IMR-90 (cell line): ENCODE measurements at regions not wholly inside any gene's neighbourhood (a gene's known extent, or its start where the extent isn't known, plus 50 kb on each side); places are given as distances from the start of the nearest gene placed in this dataset.

Source experiments
- ATAC-seq: fragments of 200-7000 bp; cut with Tn5 transposase; 2 replicates; pipeline ENCODE4 v1.9.1; 2020; ENCODE audit warnings: low read depth, mild to moderate bottlenecking, moderate library complexity
- BruUV-seq: library from RNA; stranded (reverse); fragments of 400-500 nt; replicated peaks from 2 replicates; lab custom pipeline; 2021; lab: Mats Ljungman, UMichigan
- CTCF ChIA-PET: fragments of 300-600 bp; formaldehyde crosslinking; extraction: SDS; loops from one replicate; lab custom pipeline; 2021; ENCODE audit warnings: antibody characterized with exemption; lab: Yijun Ruan, JAX
- POLR2A ChIA-PET: fragments of 300-600 bp; sonication (Branson Sonifier 250); formaldehyde crosslinking; loops from one replicate; lab custom pipeline; 2022; ENCODE audit warnings: antibody characterized with exemption; ENCODE audit not compliant: unreplicated experiment; lab: Charles Lee
- DNase-seq: peaks from one replicate; pipeline ENCODE4 v3.0.0; 2013
- H2AFZ ChIP-seq: replicated peaks from 2 replicates; pipeline ENCODE3; 2013; ENCODE audit warnings: low read length, mild to moderate bottlenecking; ENCODE audit not compliant: poor library complexity
- H2AK5ac ChIP-seq: 2 replicates; pipeline ENCODE4 v1.6.1; 2013; ENCODE audit warnings: low read depth, low read length, inconsistent platforms
- H2AK9ac ChIP-seq: replicated peaks from 2 replicates; pipeline ENCODE3; 2013; ENCODE audit warnings: mild to moderate bottlenecking, low read depth, low read length, moderate library complexity; ENCODE audit not compliant: poor library complexity
- H2BK120ac ChIP-seq: 2 replicates; pipeline ENCODE4 v1.6.1; 2013; ENCODE audit warnings: low read depth, low read length, inconsistent platforms
- H2BK15ac ChIP-seq: 3 replicates; pipeline ENCODE4 v1.6.1; 2013; ENCODE audit warnings: low read depth, low read length, inconsistent platforms
- H2BK20ac ChIP-seq: 2 replicates; pipeline ENCODE4 v1.6.1; 2013; ENCODE audit warnings: low read depth, mild to moderate bottlenecking, inconsistent platforms, low read length, moderate library complexity
- H2BK5ac ChIP-seq: 2 replicates; pipeline ENCODE4 v1.6.1; 2013; ENCODE audit warnings: mild to moderate bottlenecking, low read depth, low read length, inconsistent platforms; ENCODE audit not compliant: poor library complexity, severe bottlenecking
- H3K14ac ChIP-seq: replicated peaks from 2 replicates; pipeline ENCODE4 v1.6.1; 2013; ENCODE audit warnings: low read depth, low read length, inconsistent platforms
- H3K18ac ChIP-seq: 2 replicates; pipeline ENCODE4 v1.6.1; 2013; ENCODE audit warnings: low read depth, low read length, control low read depth
- H3K23ac ChIP-seq: 2 replicates; pipeline ENCODE4 v1.6.1; 2013; ENCODE audit warnings: low read depth, low read length, inconsistent platforms
- H3K27ac ChIP-seq: 2 replicates; pipeline ENCODE4 v1.5.1; 2013; ENCODE audit warnings: mild to moderate bottlenecking, control low read depth, low read length; ENCODE audit not compliant: insufficient read depth
- H3K27me3 ChIP-seq: 2 replicates; pipeline ENCODE4 v1.6.1; 2013; ENCODE audit warnings: low read length; ENCODE audit not compliant: control insufficient read depth, insufficient read depth
- H3K36me3 ChIP-seq: 2 replicates; pipeline ENCODE4 v1.6.1; 2013; ENCODE audit warnings: low read length, mixed read lengths; ENCODE audit not compliant: control insufficient read depth, insufficient read depth
- H3K4ac ChIP-seq: 2 replicates; pipeline ENCODE4 v1.6.1; 2013; ENCODE audit warnings: low read depth, low read length, inconsistent platforms
- H3K4me1 ChIP-seq: 2 replicates; pipeline ENCODE4 v1.6.1; 2013; ENCODE audit warnings: low read length, mixed read lengths; ENCODE audit not compliant: control insufficient read depth, insufficient read depth
- H3K4me2 ChIP-seq: 2 replicates; pipeline ENCODE4 v1.6.1; 2013; ENCODE audit warnings: low read depth, mild to moderate bottlenecking, control low read depth, low read length, moderate library complexity
- H3K4me3 ChIP-seq: 2 replicates; pipeline ENCODE4 v1.5.1; 2013; ENCODE audit warnings: low read depth, mild to moderate bottlenecking, control low read depth, low read length, moderate library complexity; ENCODE audit not compliant: insufficient read depth
- H3K56ac ChIP-seq: 2 replicates; pipeline ENCODE4 v1.6.1; 2013; ENCODE audit warnings: low read length, inconsistent platforms; ENCODE audit not compliant: insufficient read depth; ENCODE audit errors: extremely low read depth
- H3K79me1 ChIP-seq, 2 experiments: 2 replicates each; pipeline ENCODE4 v1.6.1; 2013; ENCODE audit warnings: low read length in 2 of 2, inconsistent platforms in 1 of 2, low read depth in 1 of 2
- H3K9ac ChIP-seq: 2 replicates; pipeline ENCODE4 v1.6.1; 2013; ENCODE audit warnings: low read depth, low read length, control low read depth
- H3K9me1 ChIP-seq: 2 replicates; pipeline ENCODE4 v1.6.1; 2013; ENCODE audit warnings: low read length, inconsistent platforms; ENCODE audit not compliant: insufficient read depth
- H3K9me3 ChIP-seq: 2 replicates; pipeline ENCODE4 v1.6.1; 2013; ENCODE audit warnings: low read length; ENCODE audit not compliant: control insufficient read depth, insufficient read depth
- H4K20me1 ChIP-seq: 2 replicates; pipeline ENCODE4 v1.6.1; 2013; ENCODE audit warnings: low read length, inconsistent platforms; ENCODE audit not compliant: insufficient read depth
- H4K5ac ChIP-seq: 2 replicates; pipeline ENCODE4 v1.6.1; 2013; ENCODE audit warnings: mild to moderate bottlenecking, low read depth, low read length, control low read depth
- H4K8ac ChIP-seq, 2 experiments: 2 replicates each; pipeline ENCODE4 v1.6.1; 2013; ENCODE audit warnings: low read depth in 2 of 2, low read length in 2 of 2, control low read depth in 1 of 2, inconsistent platforms in 1 of 2
- H4K91ac ChIP-seq: 2 replicates; pipeline ENCODE4 v1.6.1; 2013; ENCODE audit warnings: low read depth, low read length, inconsistent platforms; ENCODE audit not compliant: insufficient read depth
- BHLHE40 ChIP-seq: fragments of 150-350 bp; IDR thresholded peaks from 2 replicates; pipeline ENCODE4 v1.6.1; 2016; ENCODE audit warnings: mild to moderate bottlenecking, low read depth, low read length
- CEBPB ChIP-seq: IDR thresholded peaks from 2 replicates; pipeline ENCODE4 v1.6.1; 2012; ENCODE audit warnings: low read depth, low read length, improper control_type of control experiment
- CHD1 ChIP-seq: IDR thresholded peaks from 2 replicates; pipeline ENCODE4 v1.6.1; 2012; ENCODE audit warnings: low read depth, low read length, improper control_type of control experiment
- CTCF ChIP-seq: conservative IDR thresholded peaks from 2 replicates; pipeline ENCODE4 v1.5.1; 2012; ENCODE audit warnings: mild to moderate bottlenecking, low read depth, low read length, improper control_type of control experiment
- FOS ChIP-seq: fragments of 150-350 bp; IDR thresholded peaks from 2 replicates; pipeline ENCODE4 v1.6.1; 2016; ENCODE audit warnings: low read depth, low read length
- MAFK ChIP-seq: IDR thresholded peaks from 2 replicates; pipeline ENCODE4 v1.6.1; 2012; ENCODE audit warnings: low read depth, low read length, improper control_type of control experiment
- NFE2L2 ChIP-seq: fragments of 150-350 bp; IDR thresholded peaks from 2 replicates; pipeline ENCODE4 v1.6.1; 2016; ENCODE audit warnings: low read depth, mild to moderate bottlenecking, low read length
- RAD21 ChIP-seq: IDR thresholded peaks from 2 replicates; pipeline ENCODE4 v1.6.1; 2012; ENCODE audit warnings: low read length, improper control_type of control experiment
- RFX5 ChIP-seq: IDR thresholded peaks from 2 replicates; pipeline ENCODE4 v1.8.0; 2012; ENCODE audit warnings: low read depth, mild to moderate bottlenecking, low read length, moderate library complexity
- USF2 ChIP-seq: fragments of 150-350 bp; IDR thresholded peaks from 2 replicates; pipeline ENCODE4 v1.6.1; 2017; ENCODE audit warnings: mild to moderate bottlenecking, antibody characterized with exemption, low read length, low read depth
- WGBS, 2 experiments: methylation state at CpG; one replicate each; pipeline versions ENCODE4 v1.1.5 to v1.1.7; 2013; ENCODE audit warnings: missing lambda C conversion rate in 2 of 2; ENCODE audit not compliant: insufficient read length in 1 of 2; ENCODE audit errors: extremely low coverage in 2 of 2; 5-methylcytosine and 5-hydroxymethylcytosine counted together
- dilution Hi-C: fragments of 300-500 bp; cut with HindIII; formaldehyde crosslinking; loops from one replicate; pipeline ENCODE4 v1.14.3; 2018; ENCODE audit warnings: low sequenced_read_pairs; ENCODE audit not compliant: unreplicated experiment
- in situ Hi-C: fragments of 300-500 bp; cut with MboI; formaldehyde crosslinking; loops from 3 replicates; pipeline ENCODE4 v1.14.3; 2019; ENCODE audit warnings: low sequenced_read_pairs, inconsistent platforms, mixed read lengths
- intact Hi-C: fragments of 100-400 bp; cut with micrococcal nuclease; formaldehyde crosslinking; loops from 2 replicates; pipeline ENCODE4 v1.10.0; 2022

- Histone ChIP-seq H3K4me1 (no peaks in the 10 kb centered on the region), H2AK5ac (no peak overlapping the region), H2BK15ac (no peak overlapping the region), H3K36me3 (no peaks in the 10 kb centered on the region), H4K91ac (no peak overlapping the region), H3K9ac (no peak overlapping the region), H3K23ac (no peak overlapping the region), H4K8ac (no peak overlapping the region), H3K27ac (no peak overlapping the region), H2AK9ac (no peak overlapping the region), H3K9me3 (peaks cover 9% of the 10 kb centered on the region), H3K4me3 (no peak overlapping the region), H4K20me1 (no peaks in the 10 kb centered on the region), H3K79me1 (no peaks in the 10 kb centered on the region), H3K14ac (no peak overlapping the region), H3K56ac (no peak overlapping the region), H3K27me3 (no peaks in the 10 kb centered on the region), H2BK120ac (no peak overlapping the region), H2BK5ac (no peak overlapping the region), H2BK20ac (no peak overlapping the region), H2AFZ (no peak overlapping the region), H3K4me2 (no peak overlapping the region), H3K4ac (no peak overlapping the region), H3K18ac (no peak overlapping the region), H4K5ac (no peak overlapping the region), H3K9me1 (no peaks in the 10 kb centered on the region)
- TF ChIP-seq CHD1 (no peak), MAFK (no peak), USF2 (no peak), CTCF (no peak), CEBPB (no peak), NFE2L2 (no peak), FOS (no peak), RFX5 (no peak), RAD21 (no peak), BHLHE40 (no peak)
- POLR2A ChIA-PET, result no interaction called here
- BruUV-seq, result no TSS peak
- in situ Hi-C loops (no loop called here), dilution Hi-C loops (no loop called here), intact Hi-C loops (no loop called here)
- CTCF ChIA-PET, result no interaction called here
- WGBS, 2 experiments, result 92% methylated on average over 3 of the region's 13 CpGs; no CpG with 5 or more reads in 1 of the 2 experiments
- ATAC-seq (no peak), DNase-seq (no peak)
Measured at GRCh38 chr10:56646329-56647111, 285.5 kb upstream of the ZWINT start.
